ENCODE measurements at regions not wholly inside any gene's neighbourhood (a gene's known extent, or its start where the extent isn't known, plus 50 kb on each side); places are given as distances from the start of the nearest gene placed in this dataset.

DNA sequence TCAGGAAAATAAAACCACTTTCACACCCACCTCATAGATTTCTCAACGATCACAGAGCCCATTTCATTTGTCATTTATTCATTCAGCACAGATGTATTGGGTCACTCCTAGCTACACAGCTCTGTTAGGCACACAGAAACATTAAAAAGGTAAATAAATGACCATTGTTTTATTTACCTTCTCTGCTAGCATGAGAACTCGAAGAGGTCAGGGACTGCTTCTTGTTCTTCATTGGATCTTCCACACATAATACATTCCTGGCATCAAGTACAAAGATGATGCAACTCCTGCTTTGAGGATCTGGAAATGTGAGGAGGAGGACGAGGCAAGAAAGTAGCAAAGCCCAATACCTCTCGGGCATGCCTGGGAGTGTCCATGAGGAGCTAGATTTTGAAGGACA is 168.1 kb downstream of the RBM26 start:
- no peaks in the 10 kb centered on the region for H3K36me3 ChIP-seq (ENCODE audit: low read depth)
- no peaks in the 10 kb centered on the region for H3K4me1 ChIP-seq (ENCODE audit: insufficient read depth, poor library complexity, severe bottlenecking)
- no peak for DNase-seq (ENCODE audit: low spot score)
- H3K9me3 ChIP-seq (ENCODE audit: severe bottlenecking): no peaks in the 10 kb centered on the region
- no peak for TF ChIP-seq CTCF (IDR thresholded peaks at IDR 0.05; ENCODE audit: poor library complexity, severe bottlenecking)
- no peak overlapping the region for H3K27ac ChIP-seq (ENCODE audit: poor library complexity, severe bottlenecking)
- no peak for ATAC-seq (ENCODE audit: low read depth)
- no peaks in the 10 kb centered on the region for H3K27me3 ChIP-seq (ENCODE audit: insufficient read depth, poor library complexity, severe bottlenecking)
- H3K4me3 ChIP-seq (ENCODE audit: severe bottlenecking): no peak overlapping the region

GRCh38 chr13:79231887-79232286 is 174.2 kb downstream of the RBM26 start:
- Histone ChIP-seq H3K4me3 (ENCODE audit: severe bottlenecking) (no peak overlapping the region), H3K36me3 (ENCODE audit: low read depth) (no peaks in the 10 kb centered on the region), H3K27me3 (ENCODE audit: insufficient read depth, poor library complexity, severe bottlenecking) (no peaks in the 10 kb centered on the region), H3K9me3 (ENCODE audit: severe bottlenecking) (no peaks in the 10 kb centered on the region), H3K4me1 (ENCODE audit: insufficient read depth, poor library complexity, severe bottlenecking) (peaks cover 10% of the 10 kb centered on the region), H3K27ac (ENCODE audit: poor library complexity, severe bottlenecking) (no peak overlapping the region)
- no peak for TF ChIP-seq CTCF (IDR thresholded peaks at IDR 0.05; ENCODE audit: poor library complexity, severe bottlenecking)
- ATAC-seq (ENCODE audit: low read depth) (no peak), DNase-seq (ENCODE audit: low spot score) (no peak)

- no peaks in the 10 kb centered on the region for H3K36me3 ChIP-seq (ENCODE audit: low read depth)
- no peak for ATAC-seq (ENCODE audit: low read depth)
- H3K9me3 ChIP-seq (ENCODE audit: severe bottlenecking): no peaks in the 10 kb centered on the region
- H3K27me3 ChIP-seq (ENCODE audit: insufficient read depth, poor library complexity, severe bottlenecking): no peaks in the 10 kb centered on the region
- no peak overlapping the region for H3K27ac ChIP-seq (ENCODE audit: poor library complexity, severe bottlenecking)
- no peak overlapping the region for H3K4me3 ChIP-seq (ENCODE audit: severe bottlenecking)
- peaks cover 10% of the 10 kb centered on the region for H3K4me1 ChIP-seq (ENCODE audit: insufficient read depth, poor library complexity, severe bottlenecking)
- TF ChIP-seq CTCF (IDR thresholded peaks at IDR 0.05; ENCODE audit: poor library complexity, severe bottlenecking): no peak
- no peak for DNase-seq (ENCODE audit: low spot score)
These were observed 176.3 kb downstream of the RBM26 start for GRCh38 chr13:79229761-79230160.

GRCh38 chr13:79228972-79229371 is 177.1 kb downstream of the RBM26 start:
- no peak overlapping the region for H3K4me3 ChIP-seq (ENCODE audit: severe bottlenecking)
- H3K27ac ChIP-seq (ENCODE audit: poor library complexity, severe bottlenecking): no peak overlapping the region
- H3K9me3 ChIP-seq (ENCODE audit: severe bottlenecking): no peaks in the 10 kb centered on the region
- no peak for DNase-seq (ENCODE audit: low spot score)
- peaks cover 10% of the 10 kb centered on the region for H3K4me1 ChIP-seq (ENCODE audit: insufficient read depth, poor library complexity, severe bottlenecking)
- peak; percentile 75 for ATAC-seq (ENCODE audit: low read depth)
- no peaks in the 10 kb centered on the region for H3K27me3 ChIP-seq (ENCODE audit: insufficient read depth, poor library complexity, severe bottlenecking)
- no peaks in the 10 kb centered on the region for H3K36me3 ChIP-seq (ENCODE audit: low read depth)
- no peak for TF ChIP-seq CTCF (IDR thresholded peaks at IDR 0.05; ENCODE audit: poor library complexity, severe bottlenecking)

DNA sequence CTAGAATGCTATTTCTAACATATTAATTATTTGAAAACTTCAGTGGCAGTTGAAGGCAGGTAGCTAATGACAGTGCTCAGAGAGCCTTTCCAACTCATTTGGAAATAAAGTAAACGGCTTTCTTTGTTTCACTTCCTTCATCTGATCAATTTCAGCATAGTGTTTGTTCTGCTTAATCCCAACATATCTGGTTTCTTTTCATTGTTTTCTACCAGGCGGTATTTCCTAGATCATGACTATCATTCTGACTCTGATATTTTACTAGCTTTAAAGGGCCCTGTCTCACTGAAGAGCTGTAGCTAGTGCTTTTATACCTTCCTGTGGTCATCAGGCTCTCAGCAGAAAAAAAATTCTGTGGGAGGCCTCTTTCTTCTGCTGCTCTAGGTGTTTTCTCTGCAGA is 178.6 kb downstream of the RBM26 start:
- DNase-seq (ENCODE audit: low spot score) (no peak), ATAC-seq (ENCODE audit: low read depth) (no peak)
- no peak overlapping the region for H3K4me3 ChIP-seq (ENCODE audit: severe bottlenecking)

More for the DNA sequence above, 178.6 kb downstream of the RBM26 start:
- Histone ChIP-seq H3K36me3 (ENCODE audit: low read depth) (no peaks in the 10 kb centered on the region), H3K9me3 (ENCODE audit: severe bottlenecking) (no peaks in the 10 kb centered on the region), H3K27me3 (ENCODE audit: insufficient read depth, poor library complexity, severe bottlenecking) (no peaks in the 10 kb centered on the region), H3K27ac (ENCODE audit: poor library complexity, severe bottlenecking) (no peak overlapping the region), H3K4me1 (ENCODE audit: insufficient read depth, poor library complexity, severe bottlenecking) (peaks cover 10% of the 10 kb centered on the region)
- TF ChIP-seq CTCF (IDR thresholded peaks at IDR 0.05; ENCODE audit: poor library complexity, severe bottlenecking): no peak

Measured in RWPE2 (cell line).